HG02623 (cell line): ENCODE measurements at regions not wholly inside any gene's neighbourhood (a gene's known extent, or its start where the extent isn't known, plus 50 kb on each side); places are given as distances from the start of the nearest gene placed in this dataset.
"Not testable (repeated sequence)": the region's sequence is repeated elsewhere in the genome, so short reads cannot be mapped to it uniquely, and the experiment has no call there.

Experiments
- ATAC-seq: cut with Tn5 transposase; IDR thresholded peaks from one replicate; pipeline ENCODE4 v1.9.1; 2021; ENCODE audit warnings: moderate library complexity; ENCODE audit not compliant: unreplicated experiment

- ATAC-seq = no peak
These were observed 686.1 kb upstream of the IGFBP3 start for GRCh38 chr7:46607176-46607575.

GRCh38 chr7:46606761-46607160, 685.7 kb upstream of the IGFBP3 start:
- no peak for ATAC-seq

- no peak for ATAC-seq
These were observed 683.2 kb upstream of the IGFBP3 start for GRCh38 chr7:46604241-46604661.

GRCh38 chr7:46603780-46604179, 682.7 kb upstream of the IGFBP3 start:
- no peak for ATAC-seq

GRCh38 chr7:46603296-46603752, 682.3 kb upstream of the IGFBP3 start:
- ATAC-seq = no peak

GRCh38 chr7:46600340-46600739, 679.3 kb upstream of the IGFBP3 start:
- ATAC-seq = no peak

- not testable (repeated sequence) for ATAC-seq
These were observed 673.8 kb upstream of the IGFBP3 start for GRCh38 chr7:46594831-46595230.

- not testable (repeated sequence) for ATAC-seq
These were observed 670.1 kb upstream of the IGFBP3 start for GRCh38 chr7:46590918-46591905.

GRCh38 chr7:46589286-46589685, 668.2 kb upstream of the IGFBP3 start:
- no peak for ATAC-seq

GRCh38 chr7:46586406-46586805, 665.3 kb upstream of the IGFBP3 start:
- no peak for ATAC-seq

GRCh38 chr7:46583656-46584055, 662.6 kb upstream of the IGFBP3 start:
- ATAC-seq = no peak

GRCh38 chr7:46581268-46581667, 660.2 kb upstream of the IGFBP3 start:
- ATAC-seq = no peak

GRCh38 chr7:46580766-46581165, 659.7 kb upstream of the IGFBP3 start:
- ATAC-seq = no peak

- ATAC-seq = no peak
These were observed 656.3 kb upstream of the IGFBP3 start for GRCh38 chr7:46577394-46577793.

- no peak for ATAC-seq
These were observed 655.9 kb upstream of the IGFBP3 start for GRCh38 chr7:46576950-46577349.

- ATAC-seq = no peak
These were observed 651.6 kb upstream of the IGFBP3 start for GRCh38 chr7:46572691-46573090.

GRCh38 chr7:46571996-46572395, 650.9 kb upstream of the IGFBP3 start:
- no peak for ATAC-seq

- no peak for ATAC-seq
These were observed 648.0 kb upstream of the IGFBP3 start for GRCh38 chr7:46569133-46569465.

- no peak for ATAC-seq
These were observed 647.5 kb upstream of the IGFBP3 start for GRCh38 chr7:46568420-46569132.

- ATAC-seq = no peak
These were observed 646.8 kb upstream of the IGFBP3 start for GRCh38 chr7:46567858-46568257.

GRCh38 chr7:46566097-46566774, 645.2 kb upstream of the IGFBP3 start:
- ATAC-seq = no peak
